HG02623 (cell line): ENCODE measurements at regions not wholly inside any gene's neighbourhood (a gene's known extent, or its start where the extent isn't known, plus 50 kb on each side); places are given as distances from the start of the nearest gene placed in this dataset.
"Not testable (repeated sequence)": the region's sequence is repeated elsewhere in the genome, so short reads cannot be mapped to it uniquely, and the experiment has no call there.

Source experiments
- ATAC-seq: cut with Tn5 transposase; IDR thresholded peaks from one replicate; pipeline ENCODE4 v1.9.1; 2021; ENCODE audit warnings: moderate library complexity; ENCODE audit not compliant: unreplicated experiment

DNA sequence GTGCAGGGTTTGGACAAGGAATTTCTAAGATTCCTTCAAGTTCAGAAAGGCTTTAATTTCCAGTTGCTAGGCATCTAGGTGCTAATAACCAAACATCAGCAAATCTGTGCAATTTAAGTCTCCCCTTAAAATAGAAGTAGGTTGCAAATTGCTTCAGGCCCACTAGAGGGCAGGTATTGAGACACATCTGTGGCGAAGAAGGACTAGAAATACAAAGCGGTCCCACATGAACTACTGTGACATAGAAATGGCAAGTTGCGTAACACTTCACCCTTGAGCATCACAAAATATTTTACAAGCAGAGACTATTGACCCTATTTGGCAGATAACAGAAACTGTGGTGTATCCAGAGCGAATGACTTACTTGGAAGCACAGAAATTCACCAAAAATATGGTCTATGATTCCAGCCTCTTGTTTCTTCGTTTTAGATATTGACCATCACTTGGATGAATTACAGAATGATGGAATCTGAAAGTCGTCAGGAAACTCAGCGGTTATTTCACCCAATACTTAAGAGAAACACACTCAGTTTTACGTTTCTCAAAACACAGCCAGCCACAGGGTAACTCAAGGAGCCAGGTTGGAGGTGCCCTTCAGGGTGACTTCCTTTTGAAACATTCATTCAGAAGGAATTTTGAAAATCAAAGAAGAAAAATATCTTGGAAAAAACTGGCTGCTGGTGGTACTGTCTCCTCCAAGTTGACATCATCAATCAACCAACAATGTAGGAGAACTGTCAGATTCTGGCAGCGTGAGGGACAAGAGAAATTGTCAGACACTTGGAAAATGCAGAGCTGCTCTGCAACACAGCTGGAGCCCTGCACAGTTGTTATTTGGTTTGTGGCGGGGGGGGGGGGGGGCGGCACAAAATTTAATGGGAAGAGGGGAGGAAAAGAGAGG, 256.3 kb upstream of the MINDY3 start:
- ATAC-seq: peak; percentile 57

DNA sequence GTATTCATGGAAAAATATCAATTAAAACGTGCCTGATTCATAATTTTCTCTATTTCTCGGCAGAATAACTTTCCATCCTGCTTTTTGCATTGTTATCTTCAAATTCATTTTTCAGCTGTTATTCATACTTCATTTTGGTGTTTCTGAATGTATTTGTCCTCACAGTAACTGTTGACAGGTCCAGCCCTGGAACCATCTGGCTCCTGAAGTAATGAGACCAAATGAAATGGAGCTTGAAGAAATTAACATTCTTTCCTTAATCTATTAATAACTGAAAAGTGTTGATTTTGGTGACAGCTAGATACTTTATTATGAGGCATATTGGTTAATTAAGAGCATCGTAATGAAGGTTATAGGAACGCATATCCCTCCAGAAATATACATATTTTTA, 257.0 kb upstream of the MINDY3 start:
- ATAC-seq: no peak

DNA sequence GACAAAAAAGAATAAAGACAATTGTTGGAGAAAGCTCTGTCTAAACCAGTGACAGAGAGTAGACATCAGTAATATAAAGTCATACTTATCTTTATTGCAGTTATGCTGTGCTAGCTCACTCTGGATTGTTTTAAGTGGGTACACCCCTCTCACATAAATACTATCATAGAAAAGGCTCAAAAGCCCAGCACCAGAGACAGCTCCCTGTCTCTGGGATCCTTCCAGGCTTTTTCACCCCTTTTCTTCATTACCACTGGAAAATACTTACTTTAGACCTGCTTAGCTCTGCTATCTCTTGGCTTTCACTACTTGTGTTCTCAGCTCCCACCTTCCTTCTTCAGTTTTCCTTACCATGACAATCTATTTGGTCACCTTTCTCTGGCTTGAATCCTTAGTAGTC, 259.1 kb upstream of the MINDY3 start:
- ATAC-seq: no peak

DNA sequence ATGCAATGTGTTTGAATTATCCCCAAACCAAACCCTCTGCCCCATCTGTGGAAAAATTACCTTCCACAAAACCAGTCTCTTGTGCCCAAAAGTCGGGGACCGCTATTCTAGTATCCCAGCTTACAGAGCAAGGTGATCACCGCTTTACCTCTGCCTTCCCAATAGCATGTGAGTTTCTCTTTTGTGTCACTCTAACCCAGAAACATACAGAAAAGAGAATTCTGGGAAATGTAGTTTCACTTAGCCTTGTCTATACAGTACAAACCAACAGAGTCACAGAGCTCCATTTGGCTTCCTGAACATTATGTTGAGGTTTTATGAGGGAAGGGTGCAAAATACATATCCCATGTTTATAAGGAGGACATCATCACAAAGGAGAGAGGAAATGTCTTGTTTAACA, 260.3 kb upstream of the MINDY3 start:
- ATAC-seq: no peak

DNA sequence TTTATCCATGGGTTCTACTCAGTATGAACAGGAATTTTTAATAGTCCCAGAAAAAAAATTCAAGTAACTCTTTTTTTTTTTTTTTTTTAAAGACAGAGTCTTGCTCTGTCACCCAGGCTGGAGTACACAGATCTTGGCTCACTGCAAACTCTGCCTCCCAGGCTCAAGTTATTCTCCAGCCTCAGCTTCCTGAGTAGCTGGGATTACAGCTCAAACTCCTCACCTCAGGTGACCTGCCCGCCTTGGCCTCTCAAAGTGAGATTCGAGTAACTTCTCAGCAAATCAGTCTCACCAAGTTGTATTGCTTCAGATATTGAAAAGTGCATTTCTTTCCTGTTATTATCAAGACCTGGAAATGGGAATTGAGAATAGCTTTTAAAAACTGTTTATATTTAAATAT, 281.2 kb upstream of the MINDY3 start:
- no peak for ATAC-seq

DNA sequence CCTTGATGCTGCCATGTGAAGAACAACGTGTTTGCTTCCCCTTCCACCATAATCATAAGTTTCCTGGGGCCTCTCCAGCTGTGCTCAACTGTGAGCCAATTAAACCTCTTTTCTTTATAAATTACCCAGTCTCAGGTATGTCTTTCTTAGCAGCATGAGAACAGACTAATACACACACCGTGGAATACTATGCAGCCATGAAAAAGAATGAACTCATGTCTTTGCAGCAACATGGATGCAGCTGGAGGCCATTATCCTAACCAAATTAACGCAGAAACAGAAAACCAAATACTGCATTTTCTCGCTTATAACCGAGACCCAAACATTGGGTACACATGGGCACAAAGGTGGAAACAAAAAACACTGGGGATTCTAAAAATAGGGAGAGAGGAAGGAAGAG, 286.7 kb upstream of the MINDY3 start:
- no peak for ATAC-seq

DNA sequence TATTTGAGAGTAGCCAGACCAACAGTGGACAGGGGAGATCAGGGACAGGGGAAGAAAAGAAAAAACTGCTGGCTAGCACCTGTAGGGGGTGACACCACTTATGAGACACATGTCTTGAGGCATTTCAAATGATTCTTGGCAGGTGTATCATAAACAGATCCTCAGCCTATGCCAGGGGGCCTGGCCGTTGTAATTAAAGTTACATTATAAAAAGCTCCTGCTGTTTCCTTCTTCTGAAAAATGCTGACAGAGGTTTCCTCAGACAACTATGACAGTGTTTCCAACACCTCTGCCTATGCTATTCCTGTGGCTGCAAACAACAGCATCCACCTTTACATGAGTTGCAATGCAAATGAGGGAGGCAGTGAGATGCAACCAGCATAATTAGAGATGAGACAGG, 281.0 kb upstream of the PTER start:
- ATAC-seq: no peak

DNA sequence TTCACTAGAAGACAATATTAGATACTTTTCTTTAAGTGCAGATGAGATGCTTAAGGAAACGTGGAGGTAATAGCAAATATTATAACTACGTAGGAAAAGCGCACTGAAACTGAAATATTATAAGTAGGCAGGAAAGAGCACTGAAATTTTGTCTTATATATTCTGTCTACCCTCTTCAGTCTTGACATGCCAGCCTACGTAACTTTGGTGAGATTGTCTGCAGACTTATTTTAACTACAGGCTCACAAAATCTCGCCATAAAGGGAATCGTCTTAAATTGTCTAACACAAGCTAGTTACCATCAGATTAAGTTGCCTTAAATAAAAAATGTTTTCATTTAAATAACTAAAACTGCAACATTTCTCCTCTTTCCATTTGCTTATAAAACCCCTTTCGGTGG, 280.1 kb upstream of the PTER start:
- ATAC-seq: no peak

DNA sequence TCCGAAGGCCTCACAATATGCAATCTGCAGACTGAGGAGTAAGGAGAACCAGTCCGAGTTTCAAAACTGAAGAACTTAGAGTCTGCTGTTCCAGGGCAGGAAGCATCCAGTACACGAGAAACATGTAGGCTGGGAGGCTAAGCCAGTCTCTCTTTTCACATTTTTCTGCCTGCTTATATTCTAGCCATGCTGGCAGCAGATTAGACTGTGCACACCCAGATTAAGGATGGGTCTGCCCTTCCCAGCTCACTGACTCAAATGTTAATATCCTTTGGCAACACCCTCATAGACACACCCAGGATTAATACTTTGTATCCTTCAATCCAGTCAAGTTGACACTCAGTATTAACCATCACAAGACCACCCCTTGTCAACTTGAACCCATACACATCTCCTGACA, 271.7 kb upstream of the PTER start:
- not testable (repeated sequence) for ATAC-seq

DNA sequence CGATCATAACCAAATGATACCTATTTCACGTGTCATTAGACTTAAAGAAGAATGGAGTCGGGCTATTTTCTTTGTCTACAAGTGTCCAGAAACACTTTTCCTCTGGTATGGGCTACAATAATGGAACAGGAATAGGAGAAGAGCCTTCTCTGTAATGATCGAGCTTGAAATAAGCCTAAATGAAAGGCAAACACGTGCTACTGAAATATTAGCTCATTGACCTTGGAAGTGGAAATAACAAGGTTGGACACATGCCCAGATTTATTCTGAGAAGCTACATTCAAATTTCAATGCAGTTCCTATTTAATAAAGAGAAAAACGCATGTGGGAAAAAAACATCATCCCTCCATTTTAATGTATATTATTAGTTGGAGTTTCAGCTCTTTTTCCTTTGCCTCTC, 254.7 kb upstream of the PTER start:
- no peak for ATAC-seq

DNA sequence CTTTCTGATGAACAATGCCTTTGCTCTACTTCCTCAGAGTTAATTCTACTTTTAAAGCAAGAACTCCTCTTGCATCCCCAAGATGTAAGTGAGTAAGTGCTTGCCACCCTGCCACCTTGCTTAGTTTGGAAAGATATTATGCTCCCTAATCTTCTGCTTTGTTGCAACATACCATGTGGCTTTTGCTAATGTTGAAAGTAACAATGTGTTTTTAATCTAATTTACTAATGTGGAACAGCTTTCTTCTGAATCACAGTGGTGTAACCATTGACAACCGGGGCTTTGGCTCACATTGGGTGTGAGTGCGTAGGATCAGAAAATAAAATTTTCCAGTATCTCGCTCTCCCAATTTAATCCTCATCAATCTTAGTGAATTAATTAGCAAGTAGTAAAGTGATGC, 254.1 kb upstream of the PTER start:
- ATAC-seq: no peak

DNA sequence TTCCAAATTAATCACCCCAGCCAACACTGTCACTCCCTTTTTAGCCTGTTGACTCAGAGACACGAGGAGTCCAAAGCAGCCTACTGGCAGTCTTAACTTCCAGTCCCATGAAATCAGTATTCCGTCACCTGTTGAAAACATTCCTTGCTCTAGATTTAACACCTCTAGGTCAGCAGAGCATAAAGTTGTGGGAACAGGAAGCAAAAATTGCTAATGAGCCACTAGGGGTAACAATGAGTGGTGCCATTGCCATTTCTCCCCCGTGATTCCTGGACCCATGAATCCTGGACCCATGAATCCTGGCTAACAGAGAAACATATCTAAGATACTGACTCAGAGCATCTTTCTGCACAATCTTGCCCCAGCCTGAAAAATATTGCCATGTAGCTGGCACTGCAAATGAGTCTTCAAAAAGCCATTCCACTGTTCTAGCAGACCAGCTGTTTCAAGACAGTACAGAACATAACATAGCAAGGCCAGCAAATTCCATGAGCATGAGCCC, 252.7 kb upstream of the PTER start:
- no peak for ATAC-seq

DNA sequence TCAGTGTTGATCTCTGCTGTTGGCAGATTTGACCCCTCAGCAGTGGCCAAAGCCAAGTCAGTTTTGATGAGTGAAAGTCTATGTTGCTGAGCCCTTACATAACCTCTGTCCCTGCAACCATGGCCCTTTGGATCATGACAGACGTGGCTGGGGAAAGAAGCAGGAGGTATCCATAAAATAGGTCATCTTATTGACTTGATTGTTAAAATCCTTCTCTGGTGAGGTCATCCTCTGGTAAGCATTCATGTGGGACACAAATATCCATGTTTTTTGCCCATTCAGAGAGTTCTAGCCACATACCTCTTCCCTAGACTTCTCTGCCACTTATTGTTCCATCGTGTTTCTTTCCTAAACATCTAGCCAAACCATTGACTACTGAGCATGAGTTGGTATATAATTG, 251.9 kb upstream of the PTER start:
- no peak for ATAC-seq

DNA sequence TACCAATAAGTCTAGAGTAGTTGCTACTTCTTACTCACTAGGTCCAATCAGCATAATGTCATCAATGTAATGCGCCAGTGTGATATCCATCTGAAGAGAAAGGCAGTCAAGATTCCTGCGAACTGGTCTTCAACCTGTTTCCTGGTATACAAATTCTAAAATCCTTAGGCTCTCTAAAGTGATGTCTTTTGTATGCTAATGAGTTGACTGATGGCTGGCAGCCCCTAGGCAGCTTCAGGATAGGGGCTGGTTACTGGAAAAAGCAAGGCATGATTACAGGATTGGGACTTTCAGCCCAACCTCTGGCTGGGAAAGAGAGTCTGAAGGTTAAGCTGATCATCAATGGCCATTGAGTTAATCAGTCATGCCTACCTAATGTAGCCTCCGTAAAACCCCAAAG, 250.2 kb upstream of the PTER start:
- ATAC-seq: no peak

DNA sequence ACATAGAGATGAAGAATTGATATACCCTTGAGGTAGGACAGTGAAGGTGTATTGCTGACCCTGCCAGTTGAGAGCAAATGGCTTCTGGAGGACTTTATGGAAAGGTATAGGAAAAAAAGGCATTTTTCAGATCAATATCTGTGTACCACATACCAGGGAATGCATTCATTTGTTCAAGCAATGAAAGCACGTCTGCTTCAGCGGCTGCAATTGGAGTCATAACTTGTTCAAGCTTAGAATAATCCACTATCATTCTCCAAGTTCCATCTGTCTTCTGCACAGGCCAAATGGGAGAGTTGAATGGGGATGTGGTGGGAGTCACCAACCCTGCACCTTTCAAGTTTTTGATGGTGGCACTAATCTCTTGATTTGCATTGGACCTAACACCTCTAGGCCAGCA, 249.6 kb upstream of the PTER start:
- no peak for ATAC-seq

DNA sequence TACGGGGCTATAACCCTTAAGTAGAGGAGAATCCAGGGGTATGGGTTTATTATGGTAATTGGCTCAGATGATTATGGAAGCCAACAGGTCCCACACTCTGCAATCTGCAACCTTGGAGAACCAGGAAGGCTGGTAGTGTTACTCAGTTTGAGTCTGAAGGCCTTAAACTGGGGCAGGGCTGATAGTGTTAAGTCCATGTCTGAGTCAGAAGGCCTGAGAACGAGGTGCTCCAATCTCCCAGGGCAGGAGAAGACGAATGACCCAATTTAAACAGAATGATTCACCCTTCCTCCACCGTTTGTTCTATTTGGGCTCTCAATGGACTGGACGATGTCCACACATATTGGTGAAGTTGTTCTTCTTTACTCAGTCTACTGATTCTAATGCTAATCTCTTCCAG, 244.5 kb upstream of the PTER start:
- ATAC-seq: no peak

DNA sequence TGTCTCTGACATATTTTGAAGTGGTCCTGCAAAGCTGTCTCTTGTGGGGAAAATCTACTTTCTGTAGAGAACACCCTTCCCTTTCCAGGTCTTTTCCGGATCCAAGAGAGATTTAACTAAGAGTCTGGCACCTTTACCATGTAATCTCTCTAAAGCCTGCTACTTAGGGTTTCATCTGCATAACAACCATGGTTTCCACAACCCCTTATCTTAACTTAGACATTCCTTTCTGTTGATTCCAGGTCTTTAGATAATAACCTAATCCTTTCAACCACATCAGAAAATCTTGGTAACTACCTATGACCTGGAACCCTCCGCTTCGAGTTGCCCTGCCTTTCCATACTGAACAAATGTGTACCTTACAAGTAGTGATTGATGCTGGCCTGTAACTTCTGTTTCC, 243.6 kb upstream of the PTER start:
- no peak for ATAC-seq

DNA sequence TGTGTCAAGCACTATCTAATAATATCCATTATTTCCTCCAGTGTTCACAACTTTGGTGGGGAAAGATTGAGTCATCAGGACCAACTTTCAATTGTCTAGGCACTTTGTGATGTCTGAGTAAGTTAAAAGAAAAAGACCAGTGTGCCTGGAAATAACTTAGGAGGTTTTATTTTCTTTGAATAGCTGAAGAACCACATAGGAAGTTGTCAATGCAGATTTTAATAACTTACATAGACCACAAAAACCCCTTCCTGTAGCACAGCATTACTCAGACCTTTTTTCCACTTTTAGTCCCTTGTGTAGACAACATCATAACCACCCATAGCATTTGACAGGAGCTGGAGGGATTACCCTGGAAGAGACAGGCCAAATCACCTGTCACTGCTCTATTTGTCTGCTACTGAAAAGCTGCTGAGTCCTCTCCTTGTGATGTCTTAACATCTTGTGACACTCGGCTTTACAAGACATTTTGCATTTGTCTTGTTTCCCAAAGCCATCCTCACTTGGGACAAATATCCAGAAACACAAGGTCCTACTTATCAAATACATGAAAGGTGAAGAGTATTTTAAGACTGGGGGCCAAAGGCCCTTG, 241.5 kb upstream of the PTER start:
- peak; percentile 95 for ATAC-seq

DNA sequence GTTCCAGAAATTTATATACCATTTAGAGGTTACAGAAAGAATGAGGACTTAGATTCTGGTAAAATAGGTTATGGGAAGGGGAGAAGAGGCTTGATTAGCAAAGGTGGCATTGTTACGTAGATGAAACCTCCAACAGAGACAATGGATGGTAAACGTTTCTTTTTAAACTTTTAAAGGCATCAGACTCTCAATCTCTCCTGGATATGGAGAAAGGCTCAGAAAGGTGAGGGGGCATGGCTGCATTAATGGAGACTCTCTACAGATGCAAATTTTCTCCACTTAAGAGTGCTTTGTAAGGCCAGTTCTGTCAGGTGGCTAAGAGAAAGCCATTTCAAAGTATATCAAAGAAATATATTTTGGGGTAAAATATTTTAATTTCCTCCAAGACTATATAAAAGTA, 240.9 kb upstream of the PTER start:
- ATAC-seq: no peak

DNA sequence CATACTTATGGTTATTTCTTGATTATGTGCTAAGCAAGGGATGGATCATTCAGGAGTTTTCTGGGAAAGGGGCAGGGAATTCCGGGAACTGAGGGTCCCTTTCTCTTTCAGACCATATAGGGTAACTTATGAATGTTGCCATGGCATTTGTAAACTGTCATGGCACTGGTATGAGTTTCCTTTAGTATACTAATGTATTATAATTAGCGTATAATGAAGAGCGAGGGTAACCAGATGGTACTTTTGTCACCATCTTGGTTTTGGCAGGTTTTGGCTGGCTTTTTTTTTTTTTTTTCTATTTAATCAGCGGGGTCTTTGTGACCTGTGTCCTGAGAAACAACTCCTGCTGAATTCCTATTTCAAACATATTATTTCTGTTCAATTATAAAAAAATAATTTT, 237.6 kb upstream of the PTER start:
- ATAC-seq: no peak

DNA sequence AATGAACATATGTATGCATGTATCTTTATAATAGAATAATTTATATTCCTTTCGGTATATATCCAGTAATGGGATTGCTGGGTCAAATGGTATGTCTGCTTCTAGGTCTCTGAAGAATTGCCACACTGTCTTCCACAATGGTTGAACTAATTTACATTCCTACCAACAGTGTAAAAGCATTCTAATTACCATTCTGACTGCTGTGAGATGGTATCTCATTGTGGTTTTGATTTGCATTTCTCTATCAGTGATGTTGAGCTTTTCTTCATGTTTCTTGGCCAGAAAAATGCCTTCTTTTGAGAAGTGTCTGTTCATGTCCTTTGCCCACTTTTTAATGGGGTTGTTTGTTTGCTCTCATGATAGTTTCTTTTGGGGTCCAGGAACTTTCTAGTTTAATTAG, 213.2 kb upstream of the PTER start:
- not testable (repeated sequence) for ATAC-seq

DNA sequence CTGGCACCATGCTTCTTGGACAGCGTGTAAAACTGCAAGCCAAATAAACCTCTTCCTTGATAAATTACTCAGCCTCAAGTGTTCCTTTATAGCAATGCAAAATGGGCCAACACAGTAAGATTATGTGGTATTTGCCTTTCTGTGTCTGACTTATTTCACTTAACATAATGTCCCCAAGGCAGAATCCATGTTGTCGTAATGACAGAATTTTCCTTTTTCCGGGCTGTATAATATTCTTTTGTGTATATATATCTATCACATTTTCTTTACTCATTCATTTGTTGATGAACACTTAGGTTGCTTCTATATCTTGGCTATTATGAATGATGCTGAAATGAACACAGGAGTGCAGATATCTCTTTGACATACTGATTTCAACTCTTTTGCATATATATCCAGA, 209.1 kb upstream of the PTER start:
- no peak for ATAC-seq

DNA sequence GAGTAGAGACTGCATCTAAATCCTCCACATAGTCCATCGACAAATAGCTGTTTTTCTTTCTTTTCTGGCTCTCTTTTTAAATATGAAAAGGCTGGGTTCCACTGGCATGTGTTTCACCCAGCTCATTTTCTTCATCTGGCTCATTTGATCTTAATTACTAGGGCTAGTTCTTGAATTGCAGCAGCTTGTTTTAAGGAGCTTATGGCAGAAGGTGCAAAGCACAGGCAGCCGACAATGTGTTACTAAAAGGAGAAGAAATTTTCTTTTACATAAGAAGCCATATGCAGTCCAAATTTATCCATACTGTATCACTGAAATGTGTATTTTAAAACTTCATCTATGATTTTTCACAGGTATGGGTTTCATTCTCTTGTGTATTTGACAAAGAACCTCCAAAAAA, 205.6 kb upstream of the PTER start:
- ATAC-seq: no peak
